Endothelial cell of umbilical vein (primary cell): ENCODE measurements at regions not wholly inside any gene's neighbourhood (a gene's known extent, or its start where the extent isn't known, plus 50 kb on each side); places are given as distances from the start of the nearest gene placed in this dataset.

Experiments used
- EZH2 ChIP-seq: IDR thresholded peaks from 2 replicates; pipeline ENCODE4 v1.6.1; 2012; ENCODE audit warnings: borderline replicate concordance, low read depth, mild to moderate bottlenecking, moderate library complexity, low read length, inconsistent platforms; ENCODE audit not compliant: severe bottlenecking
- FOS ChIP-seq: IDR thresholded peaks from 2 replicates; pipeline ENCODE4 v1.6.1; 2011; ENCODE audit warnings: mild to moderate bottlenecking, low read length, moderate library complexity, borderline replicate concordance; ENCODE audit not compliant: insufficient read depth
- GATA2 ChIP-seq: IDR thresholded peaks from 2 replicates; pipeline ENCODE4 v1.7.0; 2011; ENCODE audit warnings: low read depth, mild to moderate bottlenecking, moderate library complexity, mixed read lengths, low read length; ENCODE audit not compliant: insufficient read length, insufficient read depth
- JUN ChIP-seq: IDR thresholded peaks from 2 replicates; pipeline ENCODE4 v1.6.1; 2011; ENCODE audit warnings: borderline replicate concordance, low read depth; ENCODE audit not compliant: insufficient read length, insufficient read depth
- POLR2A ChIP-seq: IDR thresholded peaks from 2 replicates; pipeline ENCODE4 v1.6.1; 2012; ENCODE audit warnings: low read depth, mild to moderate bottlenecking, control low read depth, low read length
- TF ChIP-seq, protein P1 (sequence below), 2 donors: IDR thresholded peaks; 1 replicate in 1 of 2; 2 replicates in 1 of 2; pipeline ENCODE4 v1.5.1; 2011; ENCODE audit warnings: low read length in 2 of 2, mild to moderate bottlenecking in 2 of 2, moderate library complexity in 2 of 2, control low read depth in 1 of 2, inconsistent platforms in 1 of 2, low read depth in 1 of 2; ENCODE audit not compliant: insufficient read depth in 1 of 2; ENCODE audit errors: extremely low read depth in 1 of 2

GRCh38 chr2:59249441-59250306 lies 1008.5 kb upstream of the FANCL start:
- TF ChIP-seq EZH2 (no peak), POLR2A (no peak), FOS (no peak), JUN (no peak), GATA2 (no peak)
- TF ChIP-seq, protein P1, sequence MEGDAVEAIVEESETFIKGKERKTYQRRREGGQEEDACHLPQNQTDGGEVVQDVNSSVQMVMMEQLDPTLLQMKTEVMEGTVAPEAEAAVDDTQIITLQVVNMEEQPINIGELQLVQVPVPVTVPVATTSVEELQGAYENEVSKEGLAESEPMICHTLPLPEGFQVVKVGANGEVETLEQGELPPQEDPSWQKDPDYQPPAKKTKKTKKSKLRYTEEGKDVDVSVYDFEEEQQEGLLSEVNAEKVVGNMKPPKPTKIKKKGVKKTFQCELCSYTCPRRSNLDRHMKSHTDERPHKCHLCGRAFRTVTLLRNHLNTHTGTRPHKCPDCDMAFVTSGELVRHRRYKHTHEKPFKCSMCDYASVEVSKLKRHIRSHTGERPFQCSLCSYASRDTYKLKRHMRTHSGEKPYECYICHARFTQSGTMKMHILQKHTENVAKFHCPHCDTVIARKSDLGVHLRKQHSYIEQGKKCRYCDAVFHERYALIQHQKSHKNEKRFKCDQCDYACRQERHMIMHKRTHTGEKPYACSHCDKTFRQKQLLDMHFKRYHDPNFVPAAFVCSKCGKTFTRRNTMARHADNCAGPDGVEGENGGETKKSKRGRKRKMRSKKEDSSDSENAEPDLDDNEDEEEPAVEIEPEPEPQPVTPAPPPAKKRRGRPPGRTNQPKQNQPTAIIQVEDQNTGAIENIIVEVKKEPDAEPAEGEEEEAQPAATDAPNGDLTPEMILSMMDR (IDR thresholded peaks at IDR 0.05; ENCODE audit: extremely low read depth in 1 of 2, insufficient read depth in 1 of 2, low read depth in 1 of 2, low read length in 2 of 2) = no peak
